PC-9 (cell line): ENCODE measurements at regions not wholly inside any gene's neighbourhood (a gene's known extent, or its start where the extent isn't known, plus 50 kb on each side); places are given as distances from the start of the nearest gene placed in this dataset.

Experiments
- BruUV-seq: library from RNA; stranded (reverse); fragments of 400-500 nt; replicated peaks from 2 replicates; lab custom pipeline; 2021; lab: Mats Ljungman, UMichigan
- CTCF ChIA-PET: fragments of 300-600 bp; sonication (Branson Sonifier 250); formaldehyde crosslinking; loops from one replicate; lab custom pipeline; 2022; ENCODE audit warnings: antibody characterized with exemption; lab: Charles Lee
- POLR2A ChIA-PET: fragments of 300-600 bp; sonication (Branson Sonifier 250); formaldehyde crosslinking; loops from one replicate; lab custom pipeline; 2022; ENCODE audit warnings: antibody characterized with exemption; ENCODE audit not compliant: unreplicated experiment; lab: Charles Lee
- DNase-seq, 2 experiments: peaks; one replicate each; pipeline versions ENCODE4 v3.0.0 to v3.0.0-alpha.2; 2015 to 2022; ENCODE audit warnings: mixed read lengths in 1 of 2
- H2AFZ ChIP-seq: fragments of 200-600 bp; sonication (generic); 2 replicates; pipeline ENCODE4 v1.8.1; 2017; ENCODE audit warnings: antibody characterized with exemption
- H3F3A ChIP-seq: fragments of 200-600 bp; sonication (generic); 2 replicates; pipeline ENCODE4 v1.8.1; 2017; ENCODE audit warnings: antibody characterized with exemption, mild to moderate bottlenecking, low read depth; ENCODE audit not compliant: insufficient read depth
- H3K27ac ChIP-seq: fragments of 200-600 bp; sonication (generic); 2 replicates; pipeline ENCODE4 v1.6.1; 2016; ENCODE audit warnings: mixed run types
- H3K27me3 ChIP-seq: fragments of 200-600 bp; sonication (generic); 2 replicates; pipeline ENCODE4 v1.6.1; 2016; ENCODE audit warnings: low read depth, mixed run types; ENCODE audit not compliant: insufficient read depth
- H3K36me3 ChIP-seq: fragments of 200-600 bp; sonication (generic); 2 replicates; pipeline ENCODE4 v1.6.1; 2016; ENCODE audit warnings: low read depth, mixed run types
- H3K4me1 ChIP-seq: fragments of 200-600 bp; sonication (generic); replicated peaks from 2 replicates; pipeline ENCODE4 v1.6.1; 2016; ENCODE audit warnings: mixed run types; ENCODE audit not compliant: insufficient read depth
- H3K4me2 ChIP-seq: fragments of 200-600 bp; sonication (generic); 2 replicates; pipeline ENCODE4 v1.6.1; 2017; ENCODE audit warnings: mixed run types
- H3K4me3 ChIP-seq: fragments of 200-600 bp; sonication (generic); 2 replicates; pipeline ENCODE4 v1.6.1; 2016; ENCODE audit warnings: mixed run types
- H3K79me2 ChIP-seq: fragments of 200-600 bp; sonication (generic); 2 replicates; pipeline ENCODE4 v1.6.1; 2017; ENCODE audit warnings: low read depth, mixed run types
- H3K9me2 ChIP-seq: fragments of 200-600 bp; sonication (generic); 2 replicates; pipeline ENCODE4 v1.8.1; 2017; ENCODE audit warnings: mild to moderate bottlenecking; ENCODE audit not compliant: insufficient read depth
- H3K9me3 ChIP-seq: fragments of 200-600 bp; sonication (generic); 2 replicates; pipeline ENCODE4 v1.8.1; 2016; ENCODE audit warnings: low read depth; ENCODE audit not compliant: insufficient read depth
- H4K20me1 ChIP-seq: fragments of 200-600 bp; sonication (generic); 2 replicates; pipeline ENCODE4 v1.8.1; 2017; ENCODE audit not compliant: insufficient read depth
- CTCF ChIP-seq: fragments of 200-600 bp; sonication (generic); conservative IDR thresholded peaks from 2 replicates; pipeline ENCODE4 v1.6.1; 2017; ENCODE audit warnings: mixed run types, antibody characterized with exemption, mild to moderate bottlenecking, moderate library complexity
- EZH2 ChIP-seq: fragments of 200-600 bp; sonication (generic); IDR thresholded peaks from 2 replicates; pipeline ENCODE4 v1.8.0; 2017; ENCODE audit warnings: antibody characterized with exemption, low read depth
- intact Hi-C: fragments of 100-400 bp; cut with micrococcal nuclease; formaldehyde crosslinking; loops from one replicate; pipeline ENCODE4 v1.10.0; 2022; ENCODE audit not compliant: unreplicated experiment

GRCh38 chr12:19657732-19658130 lies 218.4 kb downstream of the AEBP2 start:
- no peak overlapping the region for H3K4me3 ChIP-seq
- DNase-seq = no peak
- no peaks in the 10 kb centered on the region for H3K79me2 ChIP-seq
- H3K27me3 ChIP-seq = no peaks in the 10 kb centered on the region
- H3K27ac ChIP-seq = no peak overlapping the region
- no peaks in the 10 kb centered on the region for H3K36me3 ChIP-seq
- CTCF ChIA-PET = interaction anchor here (0.6 kb wide), 1 partner anchor 1257 kb away, joined by 3 read pairs; no protein-coding TSS in a partner anchor
- H3K9me3 ChIP-seq = no peaks in the 10 kb centered on the region
- no peaks in the 10 kb centered on the region; the same call in 1 of the 2 replicates for H3K9me2 ChIP-seq
- TF ChIP-seq EZH2 = no peak
- TF ChIP-seq CTCF = no peak
- no TSS peak for BruUV-seq
- H3K4me1 ChIP-seq = no peaks in the 10 kb centered on the region
- H2AFZ ChIP-seq = no peak overlapping the region
- POLR2A ChIA-PET = no interaction called here
- no peaks in the 10 kb centered on the region for H4K20me1 ChIP-seq
- H3K4me2 ChIP-seq = no peak overlapping the region
- intact Hi-C loops = no loop called here
- no peaks in the 10 kb centered on the region for H3F3A ChIP-seq

GRCh38 chr12:19659086-19659485 lies 219.8 kb downstream of the AEBP2 start:
- no peaks in the 10 kb centered on the region for H3K36me3 ChIP-seq
- H3K4me1 ChIP-seq = no peaks in the 10 kb centered on the region
- no peak overlapping the region for H3K4me2 ChIP-seq
- no peak overlapping the region for H3K27ac ChIP-seq
- TF ChIP-seq CTCF (no peak), EZH2 (no peak)
- H3K9me3 ChIP-seq = no peaks in the 10 kb centered on the region
- H3F3A ChIP-seq = no peaks in the 10 kb centered on the region
- H2AFZ ChIP-seq = no peak overlapping the region
- intact Hi-C loops = no loop called here
- H3K9me2 ChIP-seq = no peaks in the 10 kb centered on the region; the same call in 1 of the 2 replicates
- ChIA-PET POLR2A (interaction anchor here (0.6 to 0.7 kb wide), 2 partner anchors 26 to 845 kb away, joined by 5 to 7 read pairs; no protein-coding TSS in a partner anchor), CTCF (no interaction called here)
- no TSS peak for BruUV-seq
- no peaks in the 10 kb centered on the region for H3K27me3 ChIP-seq
- no peaks in the 10 kb centered on the region for H4K20me1 ChIP-seq
- H3K4me3 ChIP-seq = no peak overlapping the region
- H3K79me2 ChIP-seq = no peaks in the 10 kb centered on the region
- no peak for DNase-seq

- TF ChIP-seq EZH2 (no peak), CTCF (no peak)
- Histone ChIP-seq H4K20me1 (no peaks in the 10 kb centered on the region), H3K4me1 (no peaks in the 10 kb centered on the region), H3K36me3 (no peaks in the 10 kb centered on the region), H2AFZ (no peak overlapping the region), H3K9me3 (no peaks in the 10 kb centered on the region), H3K27ac (no peak overlapping the region), H3K9me2 (no peaks in the 10 kb centered on the region; the same call in 1 of the 2 replicates), H3K79me2 (no peaks in the 10 kb centered on the region), H3K4me3 (no peak overlapping the region), H3F3A (no peaks in the 10 kb centered on the region), H3K4me2 (no peak overlapping the region), H3K27me3 (no peaks in the 10 kb centered on the region)
- DNase-seq = no peak
- no TSS peak for BruUV-seq
- intact Hi-C loops = no loop called here
- CTCF ChIA-PET = no interaction called here
- POLR2A ChIA-PET = interaction anchor here (0.6 to 0.7 kb wide), 2 partner anchors 27 to 845 kb away, joined by 5 to 7 read pairs; no protein-coding TSS in a partner anchor
These were observed 220.2 kb downstream of the AEBP2 start for GRCh38 chr12:19659501-19659900.
